ENCODE measurements at regions not wholly inside any gene's neighbourhood (a gene's known extent, or its start where the extent isn't known, plus 50 kb on each side); places are given as distances from the start of the nearest gene placed in this dataset.

GRCh38 chr5:28066856-28067255, 1028.5 kb upstream of the CDH9 start:
- TF ChIP-seq REST (IDR thresholded peaks at IDR 0.05; ENCODE audit: low read depth) (no peak), EP300 (IDR thresholded peaks at IDR 0.05; ENCODE audit: borderline replicate concordance) (no peak), USF1 (IDR thresholded peaks at IDR 0.05) (no peak), EGR1 (IDR thresholded peaks at IDR 0.05) (no peak), NFIC (IDR thresholded peaks at IDR 0.05) (no peak), TEAD4 (IDR thresholded peaks at IDR 0.05) (no peak), YY1 (IDR thresholded peaks at IDR 0.05; ENCODE audit: low read depth) (no peak), TAF1 (IDR thresholded peaks at IDR 0.05; ENCODE audit: low read depth) (no peak), RAD21 (IDR thresholded peaks at IDR 0.05; ENCODE audit: low read depth) (no peak), CREB1 (IDR thresholded peaks at IDR 0.05; ENCODE audit: low read depth) (no peak), FOXM1 (IDR thresholded peaks at IDR 0.05; ENCODE audit: borderline replicate concordance, low read depth) (no peak)

Data from Ishikawa (cell line).